WTC11 (cell line): ENCODE measurements at regions not wholly inside any gene's neighbourhood (a gene's known extent, or its start where the extent isn't known, plus 50 kb on each side); places are given as distances from the start of the nearest gene placed in this dataset.

Experiments
- CREB1 ChIP-seq: sonication (generic); formaldehyde crosslinking; IDR thresholded peaks from 2 replicates; pipeline ENCODE4 v1.8.0; 2023; ENCODE audit warnings: mild to moderate bottlenecking, missing genetic modification reagents
- FOXJ3 ChIP-seq: sonication (generic); formaldehyde crosslinking; IDR thresholded peaks from 2 replicates; pipeline ENCODE4 v1.9.0; 2021; ENCODE audit warnings: missing genetic modification reagents, mild to moderate bottlenecking, borderline replicate concordance
- NFE2L1 ChIP-seq: sonication (generic); formaldehyde crosslinking; IDR thresholded peaks from 2 replicates; pipeline ENCODE4 v1.8.1; 2023; ENCODE audit warnings: missing genetic modification reagents
- SP1 ChIP-seq: sonication (generic); formaldehyde crosslinking; conservative IDR thresholded peaks from 2 replicates; pipeline ENCODE4 v1.8.1; 2022; ENCODE audit warnings: missing genetic modification reagents
- ZBTB21 ChIP-seq: sonication (generic); formaldehyde crosslinking; IDR thresholded peaks from 2 replicates; pipeline ENCODE4 v1.8.1; 2023; ENCODE audit warnings: mild to moderate bottlenecking, missing genetic modification reagents, borderline replicate concordance
- ZNF138 ChIP-seq: sonication (generic); formaldehyde crosslinking; conservative IDR thresholded peaks from 2 replicates; pipeline ENCODE4 v1.8.1; 2022; ENCODE audit warnings: mild to moderate bottlenecking, moderate library complexity, missing genetic modification reagents
- ZNF232 ChIP-seq: sonication (generic); formaldehyde crosslinking; IDR thresholded peaks from 2 replicates; pipeline ENCODE4 v1.8.0; 2022; ENCODE audit warnings: mild to moderate bottlenecking, missing genetic modification reagents
- TF ChIP-seq, protein P1 (sequence below): fragments of 200-600 bp; IDR thresholded peaks from 2 replicates; pipeline ENCODE4 v1.8.0; 2022; ENCODE audit warnings: antibody characterized with exemption
- TF ChIP-seq, protein P2 (sequence below): sonication (generic); formaldehyde crosslinking; conservative IDR thresholded peaks from 2 replicates; pipeline ENCODE4 v1.8.1; 2023; ENCODE audit warnings: mild to moderate bottlenecking, low read depth, missing genetic modification reagents, moderate library complexity
- TF ChIP-seq, protein P3 (sequence below): sonication (generic); formaldehyde crosslinking; IDR thresholded peaks from 2 replicates; pipeline ENCODE4 v1.8.1; 2023; ENCODE audit warnings: mild to moderate bottlenecking, moderate library complexity, missing genetic modification reagents
- TF ChIP-seq, protein P4 (sequence below): sonication (generic); formaldehyde crosslinking; IDR thresholded peaks from 2 replicates; pipeline ENCODE4 v1.8.0; 2022; ENCODE audit warnings: mild to moderate bottlenecking, missing genetic modification reagents

DNA sequence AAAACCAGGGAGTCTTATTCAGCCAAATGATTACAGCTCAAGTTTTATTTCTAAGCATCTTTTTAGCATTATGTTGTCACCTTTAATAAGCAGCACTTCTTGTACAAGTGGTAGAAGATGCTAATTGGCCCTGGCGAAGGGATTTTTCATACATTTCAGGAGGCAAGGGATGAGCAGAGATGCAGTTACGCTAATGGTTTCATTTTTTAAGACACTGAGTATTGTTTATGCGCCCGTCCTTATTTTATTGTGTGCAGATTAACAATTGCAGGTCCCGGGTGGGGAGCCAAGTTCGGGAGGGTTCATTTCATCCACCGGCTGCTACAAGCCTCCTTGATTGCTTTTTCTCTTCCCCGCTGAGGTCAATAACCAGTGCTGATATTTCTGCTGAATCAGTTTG is 350.4 kb upstream of the FOXK1 start:
- TF ChIP-seq, protein P1, sequence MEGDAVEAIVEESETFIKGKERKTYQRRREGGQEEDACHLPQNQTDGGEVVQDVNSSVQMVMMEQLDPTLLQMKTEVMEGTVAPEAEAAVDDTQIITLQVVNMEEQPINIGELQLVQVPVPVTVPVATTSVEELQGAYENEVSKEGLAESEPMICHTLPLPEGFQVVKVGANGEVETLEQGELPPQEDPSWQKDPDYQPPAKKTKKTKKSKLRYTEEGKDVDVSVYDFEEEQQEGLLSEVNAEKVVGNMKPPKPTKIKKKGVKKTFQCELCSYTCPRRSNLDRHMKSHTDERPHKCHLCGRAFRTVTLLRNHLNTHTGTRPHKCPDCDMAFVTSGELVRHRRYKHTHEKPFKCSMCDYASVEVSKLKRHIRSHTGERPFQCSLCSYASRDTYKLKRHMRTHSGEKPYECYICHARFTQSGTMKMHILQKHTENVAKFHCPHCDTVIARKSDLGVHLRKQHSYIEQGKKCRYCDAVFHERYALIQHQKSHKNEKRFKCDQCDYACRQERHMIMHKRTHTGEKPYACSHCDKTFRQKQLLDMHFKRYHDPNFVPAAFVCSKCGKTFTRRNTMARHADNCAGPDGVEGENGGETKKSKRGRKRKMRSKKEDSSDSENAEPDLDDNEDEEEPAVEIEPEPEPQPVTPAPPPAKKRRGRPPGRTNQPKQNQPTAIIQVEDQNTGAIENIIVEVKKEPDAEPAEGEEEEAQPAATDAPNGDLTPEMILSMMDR = no peak
- TF ChIP-seq SP1 (CRISPR knock-in tag) = no peak
- TF ChIP-seq, protein P2, sequence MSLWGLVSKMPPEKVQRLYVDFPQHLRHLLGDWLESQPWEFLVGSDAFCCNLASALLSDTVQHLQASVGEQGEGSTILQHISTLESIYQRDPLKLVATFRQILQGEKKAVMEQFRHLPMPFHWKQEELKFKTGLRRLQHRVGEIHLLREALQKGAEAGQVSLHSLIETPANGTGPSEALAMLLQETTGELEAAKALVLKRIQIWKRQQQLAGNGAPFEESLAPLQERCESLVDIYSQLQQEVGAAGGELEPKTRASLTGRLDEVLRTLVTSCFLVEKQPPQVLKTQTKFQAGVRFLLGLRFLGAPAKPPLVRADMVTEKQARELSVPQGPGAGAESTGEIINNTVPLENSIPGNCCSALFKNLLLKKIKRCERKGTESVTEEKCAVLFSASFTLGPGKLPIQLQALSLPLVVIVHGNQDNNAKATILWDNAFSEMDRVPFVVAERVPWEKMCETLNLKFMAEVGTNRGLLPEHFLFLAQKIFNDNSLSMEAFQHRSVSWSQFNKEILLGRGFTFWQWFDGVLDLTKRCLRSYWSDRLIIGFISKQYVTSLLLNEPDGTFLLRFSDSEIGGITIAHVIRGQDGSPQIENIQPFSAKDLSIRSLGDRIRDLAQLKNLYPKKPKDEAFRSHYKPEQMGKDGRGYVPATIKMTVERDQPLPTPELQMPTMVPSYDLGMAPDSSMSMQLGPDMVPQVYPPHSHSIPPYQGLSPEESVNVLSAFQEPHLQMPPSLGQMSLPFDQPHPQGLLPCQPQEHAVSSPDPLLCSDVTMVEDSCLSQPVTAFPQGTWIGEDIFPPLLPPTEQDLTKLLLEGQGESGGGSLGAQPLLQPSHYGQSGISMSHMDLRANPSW = no peak
- TF ChIP-seq ZBTB21 (CRISPR knock-in tag) = no peak
- TF ChIP-seq CREB1 (CRISPR knock-in tag) = no peak
- TF ChIP-seq, protein P3, sequence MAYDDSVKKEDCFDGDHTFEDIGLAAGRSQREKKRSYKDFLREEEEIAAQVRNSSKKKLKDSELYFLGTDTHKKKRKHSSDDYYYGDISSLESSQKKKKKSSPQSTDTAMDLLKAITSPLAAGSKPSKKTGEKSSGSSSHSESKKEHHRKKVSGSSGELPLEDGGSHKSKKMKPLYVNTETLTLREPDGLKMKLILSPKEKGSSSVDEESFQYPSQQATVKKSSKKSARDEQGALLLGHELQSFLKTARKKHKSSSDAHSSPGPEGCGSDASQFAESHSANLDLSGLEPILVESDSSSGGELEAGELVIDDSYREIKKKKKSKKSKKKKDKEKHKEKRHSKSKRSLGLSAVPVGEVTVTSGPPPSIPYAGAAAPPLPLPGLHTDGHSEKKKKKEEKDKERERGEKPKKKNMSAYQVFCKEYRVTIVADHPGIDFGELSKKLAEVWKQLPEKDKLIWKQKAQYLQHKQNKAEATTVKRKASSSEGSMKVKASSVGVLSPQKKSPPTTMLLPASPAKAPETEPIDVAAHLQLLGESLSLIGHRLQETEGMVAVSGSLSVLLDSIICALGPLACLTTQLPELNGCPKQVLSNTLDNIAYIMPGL (CRISPR knock-in tag) = no peak
- TF ChIP-seq, protein P4, sequence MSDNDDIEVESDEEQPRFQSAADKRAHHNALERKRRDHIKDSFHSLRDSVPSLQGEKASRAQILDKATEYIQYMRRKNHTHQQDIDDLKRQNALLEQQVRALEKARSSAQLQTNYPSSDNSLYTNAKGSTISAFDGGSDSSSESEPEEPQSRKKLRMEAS = no peak
- no peak for TF ChIP-seq NFE2L1 (CRISPR knock-in tag)
- no peak for TF ChIP-seq FOXJ3 (CRISPR knock-in tag)
- no peak for TF ChIP-seq ZNF232
- TF ChIP-seq ZNF138 (CRISPR knock-in tag) = no peak
